HG03354 (cell line): ENCODE measurements at regions not wholly inside any gene's neighbourhood (a gene's known extent, or its start where the extent isn't known, plus 50 kb on each side); places are given as distances from the start of the nearest gene placed in this dataset.
A peak's percentile ranks its signal among the peaks of the same experiment; 100 is the strongest.

Experiments used
- ATAC-seq: cut with Tn5 transposase; IDR thresholded peaks from one replicate; pipeline ENCODE4 v1.9.1; 2021; ENCODE audit warnings: mild to moderate bottlenecking; ENCODE audit not compliant: unreplicated experiment, poor library complexity, severe bottlenecking

GRCh38 chr7:20267482-20267881 is 50.3 kb upstream of the MACC1 start:
- peak; percentile 69 for ATAC-seq

GRCh38 chr7:20268824-20269223 is 51.6 kb upstream of the MACC1 start:
- no peak for ATAC-seq

- no peak for ATAC-seq
Observed at GRCh38 chr7:20269726-20270125, 52.5 kb upstream of the MACC1 start.

- ATAC-seq = no peak
Observed at GRCh38 chr7:20270371-20270770, 53.2 kb upstream of the MACC1 start.

- ATAC-seq = peak; percentile 83
Observed at GRCh38 chr7:20270867-20271266, 53.7 kb upstream of the MACC1 start.

- no peak for ATAC-seq
Observed at GRCh38 chr7:20275637-20276036, 55.1 kb upstream of the ITGB8 start.

- no peak for ATAC-seq
Observed at GRCh38 chr7:20276705-20277472, 53.8 kb upstream of the ITGB8 start.

GRCh38 chr7:20279979-20280378 is 50.7 kb upstream of the ITGB8 start:
- no peak for ATAC-seq

- ATAC-seq = no peak
Observed at GRCh38 chr7:20280475-20281351, 50.0 kb upstream of the ITGB8 start.
